ENCODE measurements at regions not wholly inside any gene's neighbourhood (a gene's known extent, or its start where the extent isn't known, plus 50 kb on each side); places are given as distances from the start of the nearest gene placed in this dataset.
"Not testable (repeated sequence)": the region's sequence is repeated elsewhere in the genome, so short reads cannot be mapped to it uniquely, and the experiment has no call there.

DNA sequence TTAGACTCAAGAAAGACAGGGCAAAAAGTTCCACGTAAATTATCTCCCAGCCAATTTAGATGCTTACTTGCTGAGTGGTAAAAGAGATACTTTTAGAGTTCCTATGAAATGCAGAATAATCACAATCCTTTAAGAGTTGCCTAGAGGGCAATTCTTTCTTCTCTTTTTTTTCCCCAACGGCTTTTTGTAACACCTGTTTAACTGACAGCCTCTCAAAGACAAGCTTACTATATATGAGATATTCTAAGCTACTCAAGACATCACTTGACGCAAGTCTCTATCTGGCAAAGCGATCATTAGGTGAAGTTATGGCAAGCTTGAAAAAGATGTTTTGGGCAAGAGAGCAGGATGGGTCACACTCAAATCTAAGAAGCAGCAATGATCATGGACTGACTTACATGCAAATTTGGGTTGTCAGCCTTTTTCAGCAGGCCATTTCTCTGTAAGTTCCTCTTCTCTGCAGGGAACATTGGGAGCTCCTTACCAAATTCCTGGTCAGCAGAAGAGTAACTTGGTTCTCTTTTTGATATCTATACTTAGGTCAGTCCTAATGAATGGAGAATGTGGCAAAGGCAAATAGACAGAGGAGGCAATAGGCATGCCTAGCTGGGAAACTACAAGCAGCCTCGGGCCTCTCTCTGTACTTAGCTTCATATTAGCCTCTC is 162.9 kb upstream of the FGF13 start:
- Histone ChIP-seq H3K9me3 (ENCODE audit: control insufficient read depth in 2 of 2, insufficient read depth in 1 of 2, low read depth in 1 of 2, low read length in 1 of 2) (no peaks in the 10 kb centered on the region), H3K27me3 (ENCODE audit: control insufficient read depth in 3 of 3, insufficient read depth in 3 of 3, low read length in 3 of 3) (no peaks in the 10 kb centered on the region)
- FAIRE-seq, result no peak

GRCh38 chrX:138873640-138874039 is 162.1 kb upstream of the FGF13 start:
- not testable (repeated sequence) for H3K27ac ChIP-seq (ENCODE audit: low read depth in 1 of 3, low read length in 2 of 3); H3K9me3 ChIP-seq (ENCODE audit: control insufficient read depth in 2 of 2, insufficient read depth in 1 of 2, low read depth in 1 of 2, low read length in 1 of 2); H3K27me3 ChIP-seq (ENCODE audit: control insufficient read depth in 3 of 3, insufficient read depth in 3 of 3, low read length in 3 of 3); FAIRE-seq; H3K36me3 ChIP-seq (ENCODE audit: control insufficient read depth in 3 of 3, insufficient read depth in 2 of 3, low read depth in 1 of 3, low read length in 3 of 3); H3K4me1 ChIP-seq (ENCODE audit: control insufficient read depth in 3 of 3, insufficient read depth in 2 of 3, low read depth in 1 of 3, low read length in 2 of 3); H3K4me3 ChIP-seq (ENCODE audit: low read depth in 1 of 3, low read length in 3 of 3); DNase-seq
- WGBS, 3 donors, result 82 to 90% (median 89%) methylated on average over 6 of the region's 6 CpGs

More for the DNA sequence above, 162.9 kb upstream of the FGF13 start:
- no peak overlapping the region for H3K27ac ChIP-seq (ENCODE audit: low read depth in 1 of 3, low read length in 2 of 3)
- DNase-seq, result no peak
- H3K36me3 ChIP-seq (ENCODE audit: control insufficient read depth in 3 of 3, insufficient read depth in 2 of 3, low read depth in 1 of 3, low read length in 3 of 3), result no peaks in the 10 kb centered on the region
- H3K4me1 ChIP-seq (ENCODE audit: control insufficient read depth in 3 of 3, insufficient read depth in 2 of 3, low read depth in 1 of 3, low read length in 2 of 3), result no peaks in the 10 kb centered on the region
- WGBS, 3 donors, result 80 to 90% (median 86%) methylated on average over 5 of the region's 5 CpGs
- H3K4me3 ChIP-seq (ENCODE audit: low read depth in 1 of 3, low read length in 3 of 3), result no peak overlapping the region

GRCh38 chrX:138872537-138872936 is 161.0 kb upstream of the FGF13 start:
- H3K27ac ChIP-seq (ENCODE audit: low read depth in 1 of 3, low read length in 2 of 3), result no peak overlapping the region
- H3K9me3 ChIP-seq (ENCODE audit: control insufficient read depth in 2 of 2, insufficient read depth in 1 of 2, low read depth in 1 of 2, low read length in 1 of 2), result no peaks in the 10 kb centered on the region
- H3K36me3 ChIP-seq (ENCODE audit: control insufficient read depth in 3 of 3, insufficient read depth in 2 of 3, low read depth in 1 of 3, low read length in 3 of 3), result no peaks in the 10 kb centered on the region
- DNase-seq, result no peak
- no peaks in the 10 kb centered on the region for H3K27me3 ChIP-seq (ENCODE audit: control insufficient read depth in 3 of 3, insufficient read depth in 3 of 3, low read length in 3 of 3)
- 38 to 88% (median 69%) methylated on average over 1 of the region's 1 CpG for WGBS, 3 donors
- no peaks in the 10 kb centered on the region for H3K4me1 ChIP-seq (ENCODE audit: control insufficient read depth in 3 of 3, insufficient read depth in 2 of 3, low read depth in 1 of 3, low read length in 2 of 3)
- no peak overlapping the region for H3K4me3 ChIP-seq (ENCODE audit: low read depth in 1 of 3, low read length in 3 of 3)
- no peak for FAIRE-seq

GRCh38 chrX:138871739-138872138 is 160.2 kb upstream of the FGF13 start:
- no peaks in the 10 kb centered on the region for H3K9me3 ChIP-seq (ENCODE audit: control insufficient read depth in 2 of 2, insufficient read depth in 1 of 2, low read depth in 1 of 2, low read length in 1 of 2)
- no peaks in the 10 kb centered on the region for H3K27me3 ChIP-seq (ENCODE audit: control insufficient read depth in 3 of 3, insufficient read depth in 3 of 3, low read length in 3 of 3)
- H3K4me3 ChIP-seq (ENCODE audit: low read depth in 1 of 3, low read length in 3 of 3), result no peak overlapping the region
- H3K4me1 ChIP-seq (ENCODE audit: control insufficient read depth in 3 of 3, insufficient read depth in 2 of 3, low read depth in 1 of 3, low read length in 2 of 3), result no peaks in the 10 kb centered on the region
- DNase-seq, result no peak
- H3K36me3 ChIP-seq (ENCODE audit: control insufficient read depth in 3 of 3, insufficient read depth in 2 of 3, low read depth in 1 of 3, low read length in 3 of 3), result no peaks in the 10 kb centered on the region
- FAIRE-seq, result no peak
- no peak overlapping the region for H3K27ac ChIP-seq (ENCODE audit: low read depth in 1 of 3, low read length in 2 of 3)
- WGBS, 3 donors, result 76 to 88% (median 83%) methylated on average over 3 of the region's 3 CpGs

- FAIRE-seq (no peak), DNase-seq (no peak)
- Histone ChIP-seq H3K9me3 (ENCODE audit: control insufficient read depth in 2 of 2, insufficient read depth in 1 of 2, low read depth in 1 of 2, low read length in 1 of 2) (no peaks in the 10 kb centered on the region), H3K27ac (ENCODE audit: low read depth in 1 of 3, low read length in 2 of 3) (no peak overlapping the region), H3K36me3 (ENCODE audit: control insufficient read depth in 3 of 3, insufficient read depth in 2 of 3, low read depth in 1 of 3, low read length in 3 of 3) (no peaks in the 10 kb centered on the region), H3K4me1 (ENCODE audit: control insufficient read depth in 3 of 3, insufficient read depth in 2 of 3, low read depth in 1 of 3, low read length in 2 of 3) (no peaks in the 10 kb centered on the region), H3K27me3 (ENCODE audit: control insufficient read depth in 3 of 3, insufficient read depth in 3 of 3, low read length in 3 of 3) (no peaks in the 10 kb centered on the region), H3K4me3 (ENCODE audit: low read depth in 1 of 3, low read length in 3 of 3) (no peak overlapping the region)
- 62 to 86% (median 86%) methylated on average over 4 of the region's 4 CpGs for WGBS, 3 donors
Measured at GRCh38 chrX:138866643-138867042, 155.1 kb upstream of the FGF13 start.

DNA sequence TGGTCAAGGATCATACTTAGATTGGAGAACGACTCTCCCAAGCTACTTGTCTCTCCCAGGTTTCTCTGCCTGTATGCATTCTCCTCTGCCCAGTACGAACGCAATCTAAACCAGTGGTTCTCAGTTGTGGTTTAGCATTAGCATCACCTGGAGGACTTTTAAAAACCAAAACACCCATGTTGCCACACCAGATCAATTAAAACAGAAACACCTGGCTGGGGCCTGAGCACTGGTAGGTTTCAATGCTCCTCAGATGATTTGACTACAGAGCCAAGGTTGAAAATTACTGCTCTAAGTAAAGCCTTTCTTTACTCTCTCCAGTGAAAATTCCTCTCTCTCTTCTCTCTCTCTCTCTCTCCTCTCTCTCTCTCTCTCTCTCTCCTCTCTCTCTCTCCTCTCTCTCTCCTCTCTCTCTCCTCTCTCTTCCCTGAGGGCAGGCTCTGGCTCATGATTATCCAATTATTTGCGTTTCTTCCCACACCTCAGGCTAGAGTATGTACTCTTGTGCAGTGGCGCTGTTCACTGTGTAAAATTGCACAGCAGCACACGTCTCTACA is 153.7 kb upstream of the FGF13 start:
- H3K4me3 ChIP-seq (ENCODE audit: low read depth in 1 of 3, low read length in 3 of 3), result no peak overlapping the region
- no peaks in the 10 kb centered on the region for H3K27me3 ChIP-seq (ENCODE audit: control insufficient read depth in 3 of 3, insufficient read depth in 3 of 3, low read length in 3 of 3)
- DNase-seq, result no peak
- H3K36me3 ChIP-seq (ENCODE audit: control insufficient read depth in 3 of 3, insufficient read depth in 2 of 3, low read depth in 1 of 3, low read length in 3 of 3), result no peaks in the 10 kb centered on the region
- WGBS, 3 donors, result 60 to 88% (median 88%) methylated on average over 6 of the region's 6 CpGs
- no peaks in the 10 kb centered on the region for H3K4me1 ChIP-seq (ENCODE audit: control insufficient read depth in 3 of 3, insufficient read depth in 2 of 3, low read depth in 1 of 3, low read length in 2 of 3)
- H3K9me3 ChIP-seq (ENCODE audit: control insufficient read depth in 2 of 2, insufficient read depth in 1 of 2, low read depth in 1 of 2, low read length in 1 of 2), result no peaks in the 10 kb centered on the region
- no peak for FAIRE-seq
- H3K27ac ChIP-seq (ENCODE audit: low read depth in 1 of 3, low read length in 2 of 3), result no peak overlapping the region

DNA sequence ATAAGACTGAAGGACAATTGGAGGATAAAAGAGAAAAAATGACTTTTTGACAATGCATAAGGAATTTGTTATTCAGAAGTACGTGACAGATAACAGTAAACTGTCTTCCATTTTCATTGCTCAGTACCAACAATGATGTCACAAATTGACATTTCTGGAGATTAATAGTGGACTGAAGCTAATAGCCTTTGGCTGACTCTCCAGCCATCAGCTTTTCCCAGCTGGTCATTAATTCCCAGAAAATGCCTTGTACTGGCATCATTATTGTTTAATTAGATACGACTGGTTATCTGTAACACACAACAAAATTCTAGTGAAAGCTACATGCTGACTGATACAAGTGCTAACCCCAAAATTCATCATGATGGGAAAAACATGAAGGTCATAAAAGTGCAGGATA is 147.9 kb upstream of the FGF13 start:
- DNase-seq, result no peak
- FAIRE-seq, result no peak

GRCh38 chrX:138858951-138859350 is 147.4 kb upstream of the FGF13 start:
- Histone ChIP-seq H3K27ac (ENCODE audit: low read depth in 1 of 3, low read length in 2 of 3) (no peak overlapping the region), H3K9me3 (ENCODE audit: control insufficient read depth in 2 of 2, insufficient read depth in 1 of 2, low read depth in 1 of 2, low read length in 1 of 2) (no peaks in the 10 kb centered on the region), H3K4me3 (ENCODE audit: low read depth in 1 of 3, low read length in 3 of 3) (no peak overlapping the region), H3K27me3 (ENCODE audit: control insufficient read depth in 3 of 3, insufficient read depth in 3 of 3, low read length in 3 of 3) (no peaks in the 10 kb centered on the region), H3K36me3 (ENCODE audit: control insufficient read depth in 3 of 3, insufficient read depth in 2 of 3, low read depth in 1 of 3, low read length in 3 of 3) (no peaks in the 10 kb centered on the region), H3K4me1 (ENCODE audit: control insufficient read depth in 3 of 3, insufficient read depth in 2 of 3, low read depth in 1 of 3, low read length in 2 of 3) (no peaks in the 10 kb centered on the region)
- WGBS, 3 donors, result 52 to 84% (median 61%) methylated on average over 4 of the region's 4 CpGs
- FAIRE-seq, result no peak
- no peak for DNase-seq

More for the DNA sequence above, 147.9 kb upstream of the FGF13 start:
- Histone ChIP-seq H3K36me3 (ENCODE audit: control insufficient read depth in 3 of 3, insufficient read depth in 2 of 3, low read depth in 1 of 3, low read length in 3 of 3) (no peaks in the 10 kb centered on the region), H3K9me3 (ENCODE audit: control insufficient read depth in 2 of 2, insufficient read depth in 1 of 2, low read depth in 1 of 2, low read length in 1 of 2) (no peaks in the 10 kb centered on the region), H3K4me3 (ENCODE audit: low read depth in 1 of 3, low read length in 3 of 3) (no peak overlapping the region), H3K27me3 (ENCODE audit: control insufficient read depth in 3 of 3, insufficient read depth in 3 of 3, low read length in 3 of 3) (no peaks in the 10 kb centered on the region), H3K27ac (ENCODE audit: low read depth in 1 of 3, low read length in 2 of 3) (no peak overlapping the region), H3K4me1 (ENCODE audit: control insufficient read depth in 3 of 3, insufficient read depth in 2 of 3, low read depth in 1 of 3, low read length in 2 of 3) (no peaks in the 10 kb centered on the region)
- WGBS, 3 donors, result 53 to 76% (median 68%) methylated on average over 2 of the region's 2 CpGs

DNA sequence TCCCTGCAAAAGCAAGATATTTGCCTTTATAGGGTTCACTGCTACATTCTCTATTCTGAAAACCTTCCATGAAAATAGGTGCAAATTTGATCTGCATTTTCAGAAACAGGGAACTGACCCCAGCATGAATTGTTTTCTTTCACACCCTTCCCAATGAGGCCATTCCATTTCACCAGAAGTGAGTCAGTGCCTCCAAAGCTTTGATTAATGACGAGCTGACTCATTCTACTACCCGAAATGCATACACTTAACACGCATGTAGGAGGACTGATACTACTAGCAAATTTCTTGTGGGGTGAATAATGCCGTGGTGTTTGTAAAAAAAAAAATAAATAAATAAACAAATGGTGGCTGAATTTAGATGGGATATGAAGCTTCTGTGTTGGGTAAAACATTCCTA is 146.9 kb upstream of the FGF13 start:
- Histone ChIP-seq H3K9me3 (ENCODE audit: control insufficient read depth in 2 of 2, insufficient read depth in 1 of 2, low read depth in 1 of 2, low read length in 1 of 2) (no peaks in the 10 kb centered on the region), H3K36me3 (ENCODE audit: control insufficient read depth in 3 of 3, insufficient read depth in 2 of 3, low read depth in 1 of 3, low read length in 3 of 3) (no peaks in the 10 kb centered on the region), H3K27ac (ENCODE audit: low read depth in 1 of 3, low read length in 2 of 3) (no peak overlapping the region), H3K4me3 (ENCODE audit: low read depth in 1 of 3, low read length in 3 of 3) (no peak overlapping the region), H3K27me3 (ENCODE audit: control insufficient read depth in 3 of 3, insufficient read depth in 3 of 3, low read length in 3 of 3) (no peaks in the 10 kb centered on the region), H3K4me1 (ENCODE audit: control insufficient read depth in 3 of 3, insufficient read depth in 2 of 3, low read depth in 1 of 3, low read length in 2 of 3) (no peaks in the 10 kb centered on the region)
- WGBS, 3 donors, result 41 to 57% (median 46%) methylated on average over 4 of the region's 4 CpGs
- FAIRE-seq (no peak), DNase-seq (no peak)
